IMR-90 (cell line): ENCODE measurements at regions not wholly inside any gene's neighbourhood (a gene's known extent, or its start where the extent isn't known, plus 50 kb on each side); places are given as distances from the start of the nearest gene placed in this dataset.

Source experiments
- ATAC-seq: fragments of 200-7000 bp; cut with Tn5 transposase; 2 replicates; pipeline ENCODE4 v1.9.1; 2020; ENCODE audit warnings: low read depth, mild to moderate bottlenecking, moderate library complexity
- BruUV-seq: library from RNA; stranded (reverse); fragments of 400-500 nt; replicated peaks from 2 replicates; lab custom pipeline; 2021; lab: Mats Ljungman, UMichigan
- CTCF ChIA-PET: fragments of 300-600 bp; formaldehyde crosslinking; extraction: SDS; loops from one replicate; lab custom pipeline; 2021; ENCODE audit warnings: antibody characterized with exemption; lab: Yijun Ruan, JAX
- POLR2A ChIA-PET: fragments of 300-600 bp; sonication (Branson Sonifier 250); formaldehyde crosslinking; loops from one replicate; lab custom pipeline; 2022; ENCODE audit warnings: antibody characterized with exemption; ENCODE audit not compliant: unreplicated experiment; lab: Charles Lee
- DNase-seq: peaks from one replicate; pipeline ENCODE4 v3.0.0; 2013
- H2AFZ ChIP-seq: replicated peaks from 2 replicates; pipeline ENCODE3; 2013; ENCODE audit warnings: low read length, mild to moderate bottlenecking; ENCODE audit not compliant: poor library complexity
- H2AK5ac ChIP-seq: 2 replicates; pipeline ENCODE4 v1.6.1; 2013; ENCODE audit warnings: low read depth, low read length, inconsistent platforms
- H2AK9ac ChIP-seq: replicated peaks from 2 replicates; pipeline ENCODE3; 2013; ENCODE audit warnings: mild to moderate bottlenecking, low read depth, low read length, moderate library complexity; ENCODE audit not compliant: poor library complexity
- H2BK120ac ChIP-seq: 2 replicates; pipeline ENCODE4 v1.6.1; 2013; ENCODE audit warnings: low read depth, low read length, inconsistent platforms
- H2BK15ac ChIP-seq: 3 replicates; pipeline ENCODE4 v1.6.1; 2013; ENCODE audit warnings: low read depth, low read length, inconsistent platforms
- H2BK20ac ChIP-seq: 2 replicates; pipeline ENCODE4 v1.6.1; 2013; ENCODE audit warnings: low read depth, mild to moderate bottlenecking, inconsistent platforms, low read length, moderate library complexity
- H2BK5ac ChIP-seq: 2 replicates; pipeline ENCODE4 v1.6.1; 2013; ENCODE audit warnings: mild to moderate bottlenecking, low read depth, low read length, inconsistent platforms; ENCODE audit not compliant: poor library complexity, severe bottlenecking
- H3K14ac ChIP-seq: replicated peaks from 2 replicates; pipeline ENCODE4 v1.6.1; 2013; ENCODE audit warnings: low read depth, low read length, inconsistent platforms
- H3K18ac ChIP-seq: 2 replicates; pipeline ENCODE4 v1.6.1; 2013; ENCODE audit warnings: low read depth, low read length, control low read depth
- H3K23ac ChIP-seq: 2 replicates; pipeline ENCODE4 v1.6.1; 2013; ENCODE audit warnings: low read depth, low read length, inconsistent platforms
- H3K27ac ChIP-seq: 2 replicates; pipeline ENCODE4 v1.5.1; 2013; ENCODE audit warnings: mild to moderate bottlenecking, control low read depth, low read length; ENCODE audit not compliant: insufficient read depth
- H3K27me3 ChIP-seq: 2 replicates; pipeline ENCODE4 v1.6.1; 2013; ENCODE audit warnings: low read length; ENCODE audit not compliant: control insufficient read depth, insufficient read depth
- H3K36me3 ChIP-seq: 2 replicates; pipeline ENCODE4 v1.6.1; 2013; ENCODE audit warnings: low read length, mixed read lengths; ENCODE audit not compliant: control insufficient read depth, insufficient read depth
- H3K4ac ChIP-seq: 2 replicates; pipeline ENCODE4 v1.6.1; 2013; ENCODE audit warnings: low read depth, low read length, inconsistent platforms
- H3K4me1 ChIP-seq: 2 replicates; pipeline ENCODE4 v1.6.1; 2013; ENCODE audit warnings: low read length, mixed read lengths; ENCODE audit not compliant: control insufficient read depth, insufficient read depth
- H3K4me2 ChIP-seq: 2 replicates; pipeline ENCODE4 v1.6.1; 2013; ENCODE audit warnings: low read depth, mild to moderate bottlenecking, control low read depth, low read length, moderate library complexity
- H3K4me3 ChIP-seq: 2 replicates; pipeline ENCODE4 v1.5.1; 2013; ENCODE audit warnings: low read depth, mild to moderate bottlenecking, control low read depth, low read length, moderate library complexity; ENCODE audit not compliant: insufficient read depth
- H3K56ac ChIP-seq: 2 replicates; pipeline ENCODE4 v1.6.1; 2013; ENCODE audit warnings: low read length, inconsistent platforms; ENCODE audit not compliant: insufficient read depth; ENCODE audit errors: extremely low read depth
- H3K79me1 ChIP-seq, 2 experiments: 2 replicates each; pipeline ENCODE4 v1.6.1; 2013; ENCODE audit warnings: low read length in 2 of 2, inconsistent platforms in 1 of 2, low read depth in 1 of 2
- H3K9ac ChIP-seq: 2 replicates; pipeline ENCODE4 v1.6.1; 2013; ENCODE audit warnings: low read depth, low read length, control low read depth
- H3K9me1 ChIP-seq: 2 replicates; pipeline ENCODE4 v1.6.1; 2013; ENCODE audit warnings: low read length, inconsistent platforms; ENCODE audit not compliant: insufficient read depth
- H3K9me3 ChIP-seq: 2 replicates; pipeline ENCODE4 v1.6.1; 2013; ENCODE audit warnings: low read length; ENCODE audit not compliant: control insufficient read depth, insufficient read depth
- H4K20me1 ChIP-seq: 2 replicates; pipeline ENCODE4 v1.6.1; 2013; ENCODE audit warnings: low read length, inconsistent platforms; ENCODE audit not compliant: insufficient read depth
- H4K5ac ChIP-seq: 2 replicates; pipeline ENCODE4 v1.6.1; 2013; ENCODE audit warnings: mild to moderate bottlenecking, low read depth, low read length, control low read depth
- H4K8ac ChIP-seq, 2 experiments: 2 replicates each; pipeline ENCODE4 v1.6.1; 2013; ENCODE audit warnings: low read depth in 2 of 2, low read length in 2 of 2, control low read depth in 1 of 2, inconsistent platforms in 1 of 2
- H4K91ac ChIP-seq: 2 replicates; pipeline ENCODE4 v1.6.1; 2013; ENCODE audit warnings: low read depth, low read length, inconsistent platforms; ENCODE audit not compliant: insufficient read depth
- CEBPB ChIP-seq: IDR thresholded peaks from 2 replicates; pipeline ENCODE4 v1.6.1; 2012; ENCODE audit warnings: low read depth, low read length, improper control_type of control experiment
- CTCF ChIP-seq: conservative IDR thresholded peaks from 2 replicates; pipeline ENCODE4 v1.5.1; 2012; ENCODE audit warnings: mild to moderate bottlenecking, low read depth, low read length, improper control_type of control experiment
- ELK1 ChIP-seq: fragments of 150-350 bp; IDR thresholded peaks from 2 replicates; pipeline ENCODE4 v1.6.1; 2016; ENCODE audit warnings: low read depth, mild to moderate bottlenecking, low read length, moderate library complexity, borderline replicate concordance
- MAZ ChIP-seq: IDR thresholded peaks from 2 replicates; pipeline ENCODE4 v1.6.1; 2012; ENCODE audit warnings: low read depth, mild to moderate bottlenecking, low read length, improper control_type of control experiment, moderate library complexity, borderline replicate concordance
- POLR2A ChIP-seq: IDR thresholded peaks from 2 replicates; pipeline ENCODE4 v1.6.1; 2012; ENCODE audit warnings: mild to moderate bottlenecking, low read depth, low read length
- RAD21 ChIP-seq: IDR thresholded peaks from 2 replicates; pipeline ENCODE4 v1.6.1; 2012; ENCODE audit warnings: low read length, improper control_type of control experiment
- RCOR1 ChIP-seq: IDR thresholded peaks from 2 replicates; pipeline ENCODE4 v1.6.1; 2012; ENCODE audit warnings: mild to moderate bottlenecking, low read length, improper control_type of control experiment; ENCODE audit not compliant: insufficient replicate concordance
- RFX5 ChIP-seq: IDR thresholded peaks from 2 replicates; pipeline ENCODE4 v1.8.0; 2012; ENCODE audit warnings: low read depth, mild to moderate bottlenecking, low read length, moderate library complexity
- SMC3 ChIP-seq: fragments of 150-350 bp; IDR thresholded peaks from 2 replicates; pipeline ENCODE4 v1.6.1; 2016; ENCODE audit warnings: low read depth, mild to moderate bottlenecking, antibody characterized with exemption, low read length, moderate library complexity
- USF2 ChIP-seq: fragments of 150-350 bp; IDR thresholded peaks from 2 replicates; pipeline ENCODE4 v1.6.1; 2017; ENCODE audit warnings: mild to moderate bottlenecking, antibody characterized with exemption, low read length, low read depth
- WGBS, 2 experiments: methylation state at CpG; one replicate each; pipeline versions ENCODE4 v1.1.5 to v1.1.7; 2013; ENCODE audit warnings: missing lambda C conversion rate in 2 of 2; ENCODE audit not compliant: insufficient read length in 1 of 2; ENCODE audit errors: extremely low coverage in 2 of 2; 5-methylcytosine and 5-hydroxymethylcytosine counted together
- dilution Hi-C: fragments of 300-500 bp; cut with HindIII; formaldehyde crosslinking; loops from one replicate; pipeline ENCODE4 v1.14.3; 2018; ENCODE audit warnings: low sequenced_read_pairs; ENCODE audit not compliant: unreplicated experiment
- in situ Hi-C: fragments of 300-500 bp; cut with MboI; formaldehyde crosslinking; loops from 3 replicates; pipeline ENCODE4 v1.14.3; 2019; ENCODE audit warnings: low sequenced_read_pairs, inconsistent platforms, mixed read lengths
- intact Hi-C: fragments of 100-400 bp; cut with micrococcal nuclease; formaldehyde crosslinking; loops from 2 replicates; pipeline ENCODE4 v1.10.0; 2022

- Histone ChIP-seq H3K23ac (no peak overlapping the region), H3K56ac (no peak overlapping the region), H3K4ac (no peak overlapping the region), H3K4me3 (no peak overlapping the region), H2AK9ac (no peak overlapping the region), H4K5ac (no peak overlapping the region), H2AFZ (no peak overlapping the region), H4K91ac (no peak overlapping the region), H2BK5ac (no peak overlapping the region), H2BK15ac (no peak overlapping the region), H3K4me2 (no peak overlapping the region), H2BK120ac (no peak overlapping the region), H4K20me1 (no peaks in the 10 kb centered on the region), H3K27me3 (no peaks in the 10 kb centered on the region), H3K9me1 (no peaks in the 10 kb centered on the region), H3K36me3 (no peaks in the 10 kb centered on the region), H3K27ac (no peak overlapping the region), H2BK20ac (no peak overlapping the region), H3K9me3 (peaks cover 17% of the 10 kb centered on the region), H3K18ac (no peak overlapping the region), H3K9ac (no peak overlapping the region), H3K4me1 (no peaks in the 10 kb centered on the region), H3K79me1 (no peaks in the 10 kb centered on the region), H2AK5ac (no peak overlapping the region), H4K8ac (no peak overlapping the region), H3K14ac (no peak overlapping the region)
- intact Hi-C loops (no loop called here), dilution Hi-C loops (no loop called here), in situ Hi-C loops (no loop called here)
- POLR2A ChIA-PET, result no interaction called here
- DNase-seq (no peak), ATAC-seq (no peak)
- CTCF ChIA-PET, result interaction anchor here (0.6 kb wide), 1 partner anchor 108 kb away, joined by 3 read pairs; no protein-coding TSS in a partner anchor
- TF ChIP-seq CEBPB (no peak), SMC3 (no peak), RAD21 (no peak), RFX5 (no peak), MAZ (no peak), POLR2A (no peak), ELK1 (no peak), USF2 (no peak), CTCF (no peak), RCOR1 (no peak)
- no TSS peak for BruUV-seq
- WGBS, 2 experiments, result no CpG with 5 or more reads among the region's 4 CpGs
Measured at GRCh38 chr5:6115852-6116251, 262.5 kb downstream of the MED10 start.
